ENCODE measurements at regions not wholly inside any gene's neighbourhood (a gene's known extent, or its start where the extent isn't known, plus 50 kb on each side); places are given as distances from the start of the nearest gene placed in this dataset.

DNA sequence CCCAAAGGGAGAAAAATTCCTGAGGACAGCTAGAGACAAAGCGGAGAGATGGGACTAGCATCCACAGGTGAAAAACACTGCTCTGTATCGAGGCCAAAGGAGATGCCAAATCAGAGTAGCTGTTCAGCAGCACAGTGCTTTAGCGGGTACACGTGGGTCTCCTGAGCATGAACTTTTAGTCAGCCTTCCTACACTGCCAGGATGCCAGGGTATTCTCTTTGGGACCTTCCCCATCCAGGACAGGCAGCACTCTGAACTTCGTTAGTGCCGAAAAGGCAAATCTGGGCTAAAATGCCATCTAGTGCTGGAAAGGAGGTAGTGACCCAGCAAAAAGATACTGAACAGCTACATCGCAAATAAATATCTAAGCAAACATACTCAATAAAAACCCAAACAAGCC, 64.9 kb downstream of the C6orf58 start:
- peak; percentile 12 for DNase-seq

Measured in activated T-cell treated with anti-CD3 and anti-CD28 coated beads, Interleukin-2, amount 50 U/mL, for 1 hour (primary cell).